Epithelial cell of proximal tubule (primary cell): ENCODE measurements at regions not wholly inside any gene's neighbourhood (a gene's known extent, or its start where the extent isn't known, plus 50 kb on each side); places are given as distances from the start of the nearest gene placed in this dataset.

Experiments used
- DNase-seq: peaks from one replicate; pipeline ENCODE4 v3.0.0-alpha.2; 2011; ENCODE audit warnings: low read depth
- H3K4me3 ChIP-seq: 2 replicates; pipeline ENCODE4 v1.5.1; 2011; ENCODE audit warnings: low read depth, mild to moderate bottlenecking, low read length
- TF ChIP-seq, protein P1 (sequence below): conservative IDR thresholded peaks from 2 replicates; pipeline ENCODE4 v1.5.1; 2012; ENCODE audit warnings: low read depth, mild to moderate bottlenecking, low read length

DNA sequence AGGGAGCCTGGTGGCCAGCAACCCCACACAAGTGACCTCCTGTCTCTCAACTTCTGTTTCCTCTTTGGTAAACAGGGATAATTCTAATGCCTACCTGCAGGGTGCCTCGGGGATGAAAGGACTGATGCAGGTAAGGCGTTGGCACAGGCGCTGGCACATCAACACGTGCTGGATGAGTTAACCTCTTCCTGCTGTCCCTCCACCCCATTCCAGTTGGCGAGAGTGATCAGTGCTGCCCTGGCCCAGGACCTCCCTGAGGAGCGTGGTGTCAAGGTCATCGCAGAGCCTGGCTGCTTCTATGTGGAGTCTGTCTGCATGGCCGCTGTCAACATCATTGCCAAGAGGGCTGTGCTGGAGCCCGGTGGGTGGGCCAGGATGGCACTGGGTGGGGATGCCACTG is 69.1 kb upstream of the TINAGL1 start:
- no peak overlapping the region for H3K4me3 ChIP-seq

DNA sequence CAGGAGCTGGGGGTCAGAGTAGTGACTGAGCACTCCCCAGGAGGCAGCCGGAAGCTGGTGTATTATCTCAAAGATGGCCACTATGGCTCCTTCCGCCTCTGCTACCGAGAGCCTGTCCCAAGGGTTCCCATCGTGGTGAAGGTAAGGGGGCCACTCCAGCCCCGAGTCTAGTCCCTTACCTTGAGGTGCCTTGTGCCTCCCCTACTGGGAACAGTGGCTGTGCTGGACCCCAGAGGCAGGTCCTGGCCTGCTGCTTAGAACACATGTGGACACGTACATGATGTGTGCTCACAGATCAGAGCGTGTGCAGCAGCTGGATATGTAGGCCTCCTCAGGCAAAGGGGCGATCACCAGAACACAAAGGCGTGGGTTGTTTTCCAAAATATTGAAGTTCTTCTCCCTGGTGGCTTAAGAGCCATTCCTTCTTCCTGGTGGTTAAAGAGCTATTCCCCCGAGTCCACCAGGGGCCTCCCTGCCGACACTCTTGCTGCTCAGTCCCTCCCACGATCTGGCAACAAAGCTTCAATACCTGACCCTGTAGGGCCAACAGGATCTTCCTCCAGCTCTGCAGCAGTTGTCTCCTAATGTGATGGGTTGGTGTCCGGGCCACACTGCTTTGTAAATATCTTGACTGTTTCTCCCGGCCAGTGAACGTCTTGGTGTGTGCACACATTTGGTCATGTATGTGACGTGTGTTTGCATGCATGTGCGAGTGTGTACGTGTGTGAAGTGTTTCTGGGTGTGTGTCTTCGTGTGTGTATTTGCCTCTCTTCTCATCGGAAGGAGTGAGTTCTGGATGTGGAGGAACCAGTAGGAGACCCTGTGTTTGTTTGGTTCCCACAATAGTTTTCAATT is 68.4 kb upstream of the TINAGL1 start:
- TF ChIP-seq, protein P1, sequence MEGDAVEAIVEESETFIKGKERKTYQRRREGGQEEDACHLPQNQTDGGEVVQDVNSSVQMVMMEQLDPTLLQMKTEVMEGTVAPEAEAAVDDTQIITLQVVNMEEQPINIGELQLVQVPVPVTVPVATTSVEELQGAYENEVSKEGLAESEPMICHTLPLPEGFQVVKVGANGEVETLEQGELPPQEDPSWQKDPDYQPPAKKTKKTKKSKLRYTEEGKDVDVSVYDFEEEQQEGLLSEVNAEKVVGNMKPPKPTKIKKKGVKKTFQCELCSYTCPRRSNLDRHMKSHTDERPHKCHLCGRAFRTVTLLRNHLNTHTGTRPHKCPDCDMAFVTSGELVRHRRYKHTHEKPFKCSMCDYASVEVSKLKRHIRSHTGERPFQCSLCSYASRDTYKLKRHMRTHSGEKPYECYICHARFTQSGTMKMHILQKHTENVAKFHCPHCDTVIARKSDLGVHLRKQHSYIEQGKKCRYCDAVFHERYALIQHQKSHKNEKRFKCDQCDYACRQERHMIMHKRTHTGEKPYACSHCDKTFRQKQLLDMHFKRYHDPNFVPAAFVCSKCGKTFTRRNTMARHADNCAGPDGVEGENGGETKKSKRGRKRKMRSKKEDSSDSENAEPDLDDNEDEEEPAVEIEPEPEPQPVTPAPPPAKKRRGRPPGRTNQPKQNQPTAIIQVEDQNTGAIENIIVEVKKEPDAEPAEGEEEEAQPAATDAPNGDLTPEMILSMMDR, result no peak
- no peak overlapping the region for H3K4me3 ChIP-seq
- no peak for DNase-seq

More for the DNA sequence above, 69.1 kb upstream of the TINAGL1 start:
- TF ChIP-seq, protein P1, result no peak
- DNase-seq, result no peak

DNA sequence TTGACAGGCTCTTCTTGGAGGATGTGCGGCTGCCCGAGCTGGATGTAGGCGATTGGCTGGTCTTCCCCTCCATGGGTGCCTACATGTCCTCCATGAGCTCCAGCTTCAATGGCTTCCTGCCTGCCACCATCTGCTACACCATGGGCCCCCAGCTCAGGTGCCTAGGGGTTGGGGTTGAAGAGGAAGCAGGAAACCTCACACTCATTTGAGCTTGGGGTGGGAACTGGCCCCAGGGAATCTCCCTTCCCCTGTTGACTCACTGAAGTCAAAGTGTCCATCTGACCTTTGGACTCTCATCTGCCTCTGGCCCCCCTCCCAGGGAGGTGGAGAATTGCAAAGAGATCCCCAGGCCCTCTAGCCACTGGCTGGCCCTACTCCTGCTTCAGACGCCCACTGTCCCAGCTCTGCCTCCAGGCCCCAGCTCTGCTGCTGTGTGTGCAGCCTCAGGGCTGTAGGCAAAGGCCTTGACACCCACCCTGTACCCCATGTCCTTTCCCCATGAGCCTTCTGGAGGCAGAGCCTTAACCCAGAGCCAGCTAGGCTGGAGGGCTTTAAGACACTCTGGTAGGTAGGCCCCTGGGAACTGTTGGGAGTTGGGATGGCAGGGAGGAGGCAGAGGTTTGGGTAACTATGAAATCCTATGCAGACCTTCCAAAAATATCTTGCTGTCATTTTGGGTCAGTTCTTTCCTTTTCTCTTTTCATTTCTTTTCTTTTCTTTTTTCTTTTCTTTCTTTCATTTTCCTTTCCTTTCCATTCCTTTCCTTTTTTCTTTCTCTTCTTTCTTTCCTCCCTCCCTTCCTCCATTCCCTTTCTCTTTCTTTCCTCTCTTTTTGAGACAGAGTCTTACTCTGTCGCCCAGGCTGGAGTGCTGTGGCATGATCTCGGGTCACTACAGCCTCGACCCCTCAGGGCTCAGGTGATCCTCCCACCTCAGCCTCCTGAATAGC is 66.9 kb upstream of the TINAGL1 start:
- DNase-seq, result no peak
- TF ChIP-seq, protein P1, result no peak
- H3K4me3 ChIP-seq, result no peak overlapping the region

DNA sequence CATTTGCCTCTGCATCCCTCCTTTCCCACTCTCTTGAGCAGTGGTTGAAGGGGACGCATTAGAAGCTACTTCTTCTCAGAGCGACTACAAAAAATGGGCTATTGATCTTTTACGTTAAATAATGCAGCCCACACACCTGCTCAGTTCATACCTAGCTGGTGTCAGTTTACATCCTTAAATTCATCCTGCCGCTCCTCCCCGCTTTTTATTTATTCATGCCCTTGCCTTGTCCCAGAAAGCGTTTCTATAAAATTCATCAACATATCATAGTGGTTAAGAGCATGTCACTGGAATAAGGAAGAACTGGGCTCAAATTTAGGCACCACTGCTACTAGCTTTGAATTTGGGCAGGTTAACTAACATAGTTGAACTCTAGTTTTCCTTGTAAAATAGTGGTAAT is 66.0 kb upstream of the TINAGL1 start:
- H3K4me3 ChIP-seq, result no peak overlapping the region
- TF ChIP-seq, protein P1, result no peak
- DNase-seq, result no peak

DNA sequence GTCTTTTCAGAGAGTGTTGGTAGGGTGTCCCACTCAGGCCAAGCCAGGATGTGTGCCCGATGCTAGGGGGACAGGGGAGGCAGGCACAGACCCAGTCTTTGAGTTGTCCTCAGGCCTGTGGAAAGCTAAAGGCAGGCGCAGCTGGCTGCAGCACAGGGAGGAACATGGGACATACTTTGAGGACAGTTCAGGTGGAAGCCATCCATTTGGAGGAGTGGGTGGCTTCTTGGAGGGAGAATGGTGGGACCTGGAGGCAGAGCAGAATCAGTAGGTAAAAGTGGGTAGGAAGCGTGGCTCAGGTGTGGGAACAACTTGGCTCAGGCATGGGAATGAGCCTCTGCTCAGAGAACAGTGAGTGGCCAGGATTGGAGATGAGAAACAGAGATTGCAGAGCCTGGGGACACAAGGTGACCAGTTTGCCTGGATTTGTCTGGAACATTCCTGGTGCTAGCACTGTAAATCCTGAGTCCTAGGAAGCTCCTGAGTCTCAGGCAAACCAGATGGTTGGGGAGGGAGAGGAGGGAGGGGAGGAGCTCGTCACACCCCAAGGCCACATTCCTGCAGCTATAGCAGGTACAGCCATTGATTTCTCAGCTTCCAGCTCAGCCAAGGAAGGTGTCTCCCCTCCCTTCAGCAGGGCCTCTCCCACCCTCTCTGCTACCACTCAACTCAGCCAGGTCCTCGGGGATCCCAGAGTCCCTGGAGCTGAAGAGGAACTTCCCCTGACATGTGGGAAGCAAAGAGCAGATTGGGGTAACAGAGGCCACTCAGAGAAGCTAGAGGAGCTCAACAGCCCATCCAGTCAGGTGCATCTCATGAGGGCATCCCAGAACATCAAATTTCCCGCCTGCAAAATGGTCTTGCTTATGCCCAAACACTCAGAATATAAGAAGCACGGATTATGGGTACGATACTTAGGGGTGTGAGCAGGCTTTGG is 65.2 kb upstream of the TINAGL1 start:
- no peak for DNase-seq
- no peak overlapping the region for H3K4me3 ChIP-seq

More for the DNA sequence above, 65.2 kb upstream of the TINAGL1 start:
- TF ChIP-seq, protein P1, result no peak
